RWPE2 (cell line): ENCODE measurements at regions not wholly inside any gene's neighbourhood (a gene's known extent, or its start where the extent isn't known, plus 50 kb on each side); places are given as distances from the start of the nearest gene placed in this dataset.
A peak's percentile ranks its signal among the peaks of the same experiment; 100 is the strongest.

Experiments used
- ATAC-seq: fragments of 200-7000 bp; cut with Tn5 transposase; 3 replicates; pipeline ENCODE4 v1.9.1; 2021; ENCODE audit warnings: low read depth
- DNase-seq: peaks from one replicate; pipeline ENCODE4 v3.0.0-alpha.2; 2020; ENCODE audit warnings: low spot score
- H3K27ac ChIP-seq: fragments of 450-650 bp; 2 replicates; pipeline ENCODE4 v1.5.1; 2017; ENCODE audit warnings: mild to moderate bottlenecking; ENCODE audit not compliant: poor library complexity, severe bottlenecking
- H3K27me3 ChIP-seq: fragments of 250-450 bp; sonication (Bioruptor Pico); 2 replicates; pipeline ENCODE4 v1.5.1; 2021; ENCODE audit warnings: mild to moderate bottlenecking, moderate library complexity; ENCODE audit not compliant: insufficient read depth, poor library complexity, severe bottlenecking
- H3K36me3 ChIP-seq: fragments of 250-450 bp; sonication (Bioruptor Pico); 2 replicates; pipeline ENCODE4 v1.5.1; 2020; ENCODE audit warnings: low read depth, mild to moderate bottlenecking, moderate library complexity
- H3K4me1 ChIP-seq: fragments of 250-450 bp; sonication (Bioruptor Pico); 2 replicates; pipeline ENCODE4 v1.5.1; 2021; ENCODE audit warnings: mild to moderate bottlenecking, moderate library complexity; ENCODE audit not compliant: insufficient read depth, poor library complexity, severe bottlenecking
- H3K4me3 ChIP-seq: fragments of 250-450 bp; sonication (Bioruptor Pico); 2 replicates; pipeline ENCODE4 v1.5.1; 2021; ENCODE audit warnings: mild to moderate bottlenecking, moderate library complexity; ENCODE audit not compliant: severe bottlenecking
- H3K9me3 ChIP-seq: fragments of 250-450 bp; sonication (Bioruptor Pico); 2 replicates; pipeline ENCODE4 v1.5.1; 2021; ENCODE audit warnings: mild to moderate bottlenecking, moderate library complexity; ENCODE audit not compliant: severe bottlenecking
- CTCF ChIP-seq: fragments of 450-650 bp; IDR thresholded peaks from one replicate; pipeline ENCODE4 v1.5.1; 2017; ENCODE audit warnings: mild to moderate bottlenecking, moderate library complexity; ENCODE audit not compliant: poor library complexity, severe bottlenecking

GRCh38 chr7:17660116-17660515, 280.2 kb downstream of the SNX13 start:
- 0 out of 3 replicates have a peak, but pooled peaks have one; percentile 20 for ATAC-seq
- H3K4me3 ChIP-seq, result no peak overlapping the region
- no peak for TF ChIP-seq CTCF
- no peaks in the 10 kb centered on the region for H3K27me3 ChIP-seq
- no peak for DNase-seq
- no peaks in the 10 kb centered on the region for H3K9me3 ChIP-seq
- peaks cover 29% of the 10 kb centered on the region for H3K4me1 ChIP-seq
- H3K27ac ChIP-seq, result peak overlapping the region; percentile 91
- H3K36me3 ChIP-seq, result no peaks in the 10 kb centered on the region

GRCh38 chr7:17661982-17662585, 278.2 kb downstream of the SNX13 start:
- Histone ChIP-seq H3K27me3 (no peaks in the 10 kb centered on the region), H3K4me1 (peaks cover 27% of the 10 kb centered on the region), H3K9me3 (no peaks in the 10 kb centered on the region), H3K36me3 (no peaks in the 10 kb centered on the region), H3K27ac (peak overlapping the region; percentile 91), H3K4me3 (no peak overlapping the region)
- ATAC-seq, result peak; percentile 80
- DNase-seq, result no peak
- TF ChIP-seq CTCF, result no peak

- H3K9me3 ChIP-seq, result no peaks in the 10 kb centered on the region
- ATAC-seq, result peak; percentile 66
- H3K27me3 ChIP-seq, result no peaks in the 10 kb centered on the region
- no peaks in the 10 kb centered on the region for H3K36me3 ChIP-seq
- no peak for DNase-seq
- TF ChIP-seq CTCF, result no peak
- peak overlapping the region; percentile 91 for H3K27ac ChIP-seq
- H3K4me1 ChIP-seq, result peaks cover 27% of the 10 kb centered on the region
- no peak overlapping the region for H3K4me3 ChIP-seq
Measured at GRCh38 chr7:17663061-17663675, 277.1 kb downstream of the SNX13 start.

GRCh38 chr7:17665029-17665428, 275.3 kb downstream of the SNX13 start:
- Histone ChIP-seq H3K27me3 (no peaks in the 10 kb centered on the region), H3K36me3 (no peaks in the 10 kb centered on the region), H3K4me1 (peaks cover 27% of the 10 kb centered on the region), H3K27ac (no peak overlapping the region), H3K4me3 (no peak overlapping the region), H3K9me3 (no peaks in the 10 kb centered on the region)
- TF ChIP-seq CTCF, result no peak
- no peak for ATAC-seq
- no peak for DNase-seq

- ATAC-seq (no peak), DNase-seq (no peak)
- Histone ChIP-seq H3K27ac (no peak overlapping the region), H3K9me3 (no peaks in the 10 kb centered on the region), H3K4me1 (peaks cover 8% of the 10 kb centered on the region), H3K4me3 (no peak overlapping the region), H3K36me3 (no peaks in the 10 kb centered on the region), H3K27me3 (no peaks in the 10 kb centered on the region)
- TF ChIP-seq CTCF, result no peak
Measured at GRCh38 chr7:17668122-17668521, 272.2 kb downstream of the SNX13 start.
